Prostate gland (tissue), 2 donors: ENCODE measurements at regions not wholly inside any gene's neighbourhood (a gene's known extent, or its start where the extent isn't known, plus 50 kb on each side); places are given as distances from the start of the nearest gene placed in this dataset.

Experiments
- POLR2A ChIP-seq: fragments of 450-650 bp; IDR thresholded peaks from one replicate; pipeline ENCODE4 v1.6.1; 2016; ENCODE audit warnings: antibody characterized with exemption, mild to moderate bottlenecking
- TF ChIP-seq, protein P1 (sequence below), 4 experiments: fragments of 200-600 bp in 2 of 4; fragments of 450-650 bp in 2 of 4; sonication (generic) in 2 of 4; IDR thresholded peaks; 1 replicate in 3 of 4; 2 replicates in 1 of 4; pipeline ENCODE4 v1.5.1; 2016 to 2019; ENCODE audit warnings: antibody characterized with exemption in 4 of 4, mild to moderate bottlenecking in 2 of 4, moderate library complexity in 2 of 4

DNA sequence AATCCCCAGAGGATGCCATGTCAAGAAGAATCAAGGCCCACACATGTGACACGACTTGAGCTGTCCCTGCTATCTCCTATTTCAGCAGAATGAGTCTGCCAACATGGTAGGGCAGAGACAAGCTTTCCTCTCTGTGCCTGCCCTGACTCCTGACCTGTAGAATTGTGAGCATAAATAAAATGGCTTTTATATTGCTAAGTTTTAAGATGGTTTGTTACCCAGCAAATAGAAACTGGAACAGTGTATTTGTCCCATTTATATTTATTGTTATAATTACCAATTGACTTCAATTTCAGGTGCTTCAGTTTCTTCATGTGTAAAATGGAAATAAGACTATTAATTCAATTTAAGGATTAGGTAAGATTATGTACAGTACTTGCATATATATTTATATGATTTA, 90.5 kb downstream of the ASB1 start:
- TF ChIP-seq, protein P1, sequence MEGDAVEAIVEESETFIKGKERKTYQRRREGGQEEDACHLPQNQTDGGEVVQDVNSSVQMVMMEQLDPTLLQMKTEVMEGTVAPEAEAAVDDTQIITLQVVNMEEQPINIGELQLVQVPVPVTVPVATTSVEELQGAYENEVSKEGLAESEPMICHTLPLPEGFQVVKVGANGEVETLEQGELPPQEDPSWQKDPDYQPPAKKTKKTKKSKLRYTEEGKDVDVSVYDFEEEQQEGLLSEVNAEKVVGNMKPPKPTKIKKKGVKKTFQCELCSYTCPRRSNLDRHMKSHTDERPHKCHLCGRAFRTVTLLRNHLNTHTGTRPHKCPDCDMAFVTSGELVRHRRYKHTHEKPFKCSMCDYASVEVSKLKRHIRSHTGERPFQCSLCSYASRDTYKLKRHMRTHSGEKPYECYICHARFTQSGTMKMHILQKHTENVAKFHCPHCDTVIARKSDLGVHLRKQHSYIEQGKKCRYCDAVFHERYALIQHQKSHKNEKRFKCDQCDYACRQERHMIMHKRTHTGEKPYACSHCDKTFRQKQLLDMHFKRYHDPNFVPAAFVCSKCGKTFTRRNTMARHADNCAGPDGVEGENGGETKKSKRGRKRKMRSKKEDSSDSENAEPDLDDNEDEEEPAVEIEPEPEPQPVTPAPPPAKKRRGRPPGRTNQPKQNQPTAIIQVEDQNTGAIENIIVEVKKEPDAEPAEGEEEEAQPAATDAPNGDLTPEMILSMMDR (IDR thresholded peaks at IDR 0.05) = no peak
- no peak for TF ChIP-seq POLR2A
